Hepatocyte (in vitro differentiated cells): ENCODE measurements at regions not wholly inside any gene's neighbourhood (a gene's known extent, or its start where the extent isn't known, plus 50 kb on each side); places are given as distances from the start of the nearest gene placed in this dataset.
"Not testable (repeated sequence)": the region's sequence is repeated elsewhere in the genome, so short reads cannot be mapped to it uniquely, and the experiment has no call there.

ENCODE experiments used
- DNase-seq: peaks from one replicate; pipeline ENCODE4 v3.0.0-alpha.2; 2016; ENCODE audit warnings: low spot score
- H2AFZ ChIP-seq: fragments of 200-600 bp; sonication (generic); 2 replicates; pipeline ENCODE4 v1.6.0; 2016; ENCODE audit warnings: antibody characterized with exemption, mild to moderate bottlenecking
- H3K27ac ChIP-seq: fragments of 200-600 bp; sonication (generic); 2 replicates; pipeline ENCODE4 v1.5.1; 2016; ENCODE audit warnings: mild to moderate bottlenecking
- H3K27me3 ChIP-seq: fragments of 200-600 bp; sonication (generic); 2 replicates; pipeline ENCODE4 v1.6.1; 2016
- H3K36me3 ChIP-seq: fragments of 200-600 bp; sonication (generic); replicated peaks from 2 replicates; pipeline ENCODE4 v1.5.1; 2016; ENCODE audit warnings: low read depth; ENCODE audit not compliant: insufficient read depth
- H3K4me1 ChIP-seq: fragments of 200-600 bp; sonication (generic); 2 replicates; pipeline ENCODE4 v1.5.1; 2016; ENCODE audit warnings: mild to moderate bottlenecking, moderate library complexity; ENCODE audit not compliant: insufficient read depth
- H3K4me2 ChIP-seq: fragments of 200-600 bp; sonication (generic); 2 replicates; pipeline ENCODE4 v1.6.0; 2016
- H3K4me3 ChIP-seq: fragments of 200-600 bp; sonication (generic); 2 replicates; pipeline ENCODE4 v1.5.1; 2016; ENCODE audit warnings: mild to moderate bottlenecking
- H3K79me2 ChIP-seq: fragments of 200-600 bp; sonication (generic); 2 replicates; pipeline ENCODE4 v1.6.0; 2017; ENCODE audit warnings: mild to moderate bottlenecking
- H3K9me2 ChIP-seq: fragments of 200-600 bp; sonication (generic); replicated peaks from 2 replicates; pipeline ENCODE4 v1.6.0; 2017; ENCODE audit warnings: mild to moderate bottlenecking; ENCODE audit not compliant: insufficient read depth
- H3K9me3 ChIP-seq: fragments of 200-600 bp; sonication (generic); 2 replicates; pipeline ENCODE4 v1.5.1; 2016; ENCODE audit warnings: low read depth, mild to moderate bottlenecking
- H4K20me1 ChIP-seq: fragments of 200-600 bp; sonication (generic); 2 replicates; pipeline ENCODE4 v1.6.0; 2016; ENCODE audit warnings: mild to moderate bottlenecking; ENCODE audit not compliant: insufficient read depth, poor library complexity, severe bottlenecking
- EZH2 ChIP-seq: fragments of 200-600 bp; sonication (generic); IDR thresholded peaks from 2 replicates; pipeline ENCODE4 v1.6.1; 2016; ENCODE audit warnings: antibody characterized with exemption, mild to moderate bottlenecking, borderline replicate concordance
- EZH2phosphoT487 ChIP-seq: fragments of 200-600 bp; sonication (generic); IDR thresholded peaks from one replicate; pipeline ENCODE4 v1.6.1; 2018; ENCODE audit warnings: antibody characterized with exemption, mild to moderate bottlenecking, low read depth, moderate library complexity; ENCODE audit not compliant: unreplicated experiment, severe bottlenecking
- WGBS: methylation state at CpG from one replicate; pipeline ENCODE4 v1.1.6; 2016; ENCODE audit warnings: low lambda C conversion rate; ENCODE audit errors: missing lambda C conversion rate; 5-methylcytosine and 5-hydroxymethylcytosine counted together
- TF ChIP-seq, protein P1 (sequence below): fragments of 200-600 bp; sonication (generic); IDR thresholded peaks from 2 replicates; pipeline ENCODE4 v1.5.1; 2016; ENCODE audit warnings: antibody characterized with exemption, mild to moderate bottlenecking; ENCODE audit not compliant: poor library complexity

DNA sequence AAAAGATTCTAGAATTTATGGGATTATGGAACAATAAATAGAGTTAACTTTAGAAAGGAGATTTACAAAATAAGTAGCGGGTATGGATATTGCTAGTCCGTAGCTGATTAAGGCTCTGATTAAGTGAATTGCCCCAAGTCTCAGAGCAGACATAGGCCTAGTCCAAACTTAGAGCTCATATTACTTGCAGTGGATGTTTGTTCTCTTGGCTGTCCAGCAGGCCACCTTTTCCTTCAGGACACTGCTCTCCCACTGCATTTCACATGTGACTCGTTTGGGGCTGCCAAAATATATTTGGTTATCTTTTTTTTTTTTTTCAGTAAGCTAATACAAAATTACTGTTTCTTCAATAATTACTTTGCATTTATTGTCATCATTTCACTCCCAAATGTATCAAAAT, 76.6 kb downstream of the ARRDC3 start:
- Histone ChIP-seq H4K20me1 (no peaks in the 10 kb centered on the region), H3K36me3 (no peaks in the 10 kb centered on the region), H3K79me2 (no peaks in the 10 kb centered on the region), H3K4me2 (no peak overlapping the region), H3K9me2 (no peaks in the 10 kb centered on the region), H3K9me3 (no peaks in the 10 kb centered on the region), H2AFZ (no peak overlapping the region), H3K4me1 (peaks cover 2% of the 10 kb centered on the region), H3K27ac (no peak overlapping the region), H3K27me3 (no peaks in the 10 kb centered on the region), H3K4me3 (no peak overlapping the region)
- TF ChIP-seq EZH2phosphoT487 (no peak), EZH2 (no peak)
- TF ChIP-seq, protein P1, sequence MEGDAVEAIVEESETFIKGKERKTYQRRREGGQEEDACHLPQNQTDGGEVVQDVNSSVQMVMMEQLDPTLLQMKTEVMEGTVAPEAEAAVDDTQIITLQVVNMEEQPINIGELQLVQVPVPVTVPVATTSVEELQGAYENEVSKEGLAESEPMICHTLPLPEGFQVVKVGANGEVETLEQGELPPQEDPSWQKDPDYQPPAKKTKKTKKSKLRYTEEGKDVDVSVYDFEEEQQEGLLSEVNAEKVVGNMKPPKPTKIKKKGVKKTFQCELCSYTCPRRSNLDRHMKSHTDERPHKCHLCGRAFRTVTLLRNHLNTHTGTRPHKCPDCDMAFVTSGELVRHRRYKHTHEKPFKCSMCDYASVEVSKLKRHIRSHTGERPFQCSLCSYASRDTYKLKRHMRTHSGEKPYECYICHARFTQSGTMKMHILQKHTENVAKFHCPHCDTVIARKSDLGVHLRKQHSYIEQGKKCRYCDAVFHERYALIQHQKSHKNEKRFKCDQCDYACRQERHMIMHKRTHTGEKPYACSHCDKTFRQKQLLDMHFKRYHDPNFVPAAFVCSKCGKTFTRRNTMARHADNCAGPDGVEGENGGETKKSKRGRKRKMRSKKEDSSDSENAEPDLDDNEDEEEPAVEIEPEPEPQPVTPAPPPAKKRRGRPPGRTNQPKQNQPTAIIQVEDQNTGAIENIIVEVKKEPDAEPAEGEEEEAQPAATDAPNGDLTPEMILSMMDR: no peak
- DNase-seq: no peak
- 86% methylated on average over 3 of the region's 3 CpGs for WGBS

DNA sequence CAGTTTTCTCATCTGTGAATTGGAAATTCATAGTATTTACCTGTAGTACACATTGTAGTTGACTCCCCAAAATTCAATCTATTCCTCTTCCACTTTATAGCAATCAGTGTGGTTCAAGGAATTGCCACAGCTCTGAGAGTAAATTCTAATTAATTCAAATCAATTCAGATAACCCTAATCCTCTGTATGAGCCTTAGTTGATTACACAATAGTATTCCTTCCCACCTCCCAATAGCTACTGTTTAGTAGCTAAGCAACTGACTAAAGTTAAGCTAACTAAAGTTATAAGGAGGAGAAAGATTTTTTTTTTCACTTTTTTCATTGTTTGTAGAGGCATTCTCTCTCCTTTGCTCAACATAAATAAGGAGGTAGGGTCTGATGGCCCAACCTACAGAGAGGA, 77.5 kb downstream of the ARRDC3 start:
- Histone ChIP-seq H3K27ac (no peak overlapping the region), H3K79me2 (no peaks in the 10 kb centered on the region), H3K4me2 (no peak overlapping the region), H3K27me3 (no peaks in the 10 kb centered on the region), H4K20me1 (no peaks in the 10 kb centered on the region), H2AFZ (no peak overlapping the region), H3K4me1 (no peaks in the 10 kb centered on the region), H3K9me3 (no peaks in the 10 kb centered on the region), H3K4me3 (no peak overlapping the region), H3K36me3 (no peaks in the 10 kb centered on the region), H3K9me2 (no peaks in the 10 kb centered on the region)
- DNase-seq: no peak
- TF ChIP-seq EZH2phosphoT487 (no peak), EZH2 (no peak)
- TF ChIP-seq, protein P1: no peak

DNA sequence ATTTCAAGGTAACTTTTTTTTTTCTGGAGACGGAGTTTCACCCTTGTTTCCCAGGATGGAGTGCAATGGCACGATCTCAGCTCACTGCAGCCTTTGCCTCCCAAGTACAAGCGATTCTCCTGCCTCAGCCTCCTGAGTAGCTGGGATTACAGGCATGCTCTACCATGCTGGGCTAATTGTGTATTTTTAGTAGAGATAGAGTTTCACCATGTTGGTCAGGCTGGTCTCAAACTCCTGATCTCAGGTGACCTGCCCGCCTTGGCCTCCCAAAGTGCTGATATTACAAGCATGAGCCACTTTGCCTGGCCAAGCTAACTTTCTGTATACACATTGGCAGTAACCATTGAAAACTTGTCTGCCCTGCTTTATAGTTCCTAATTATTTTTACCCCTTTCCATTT, 79.1 kb downstream of the ARRDC3 start:
- not testable (repeated sequence) for H3K36me3 ChIP-seq, H4K20me1 ChIP-seq, DNase-seq, H3K4me3 ChIP-seq, H2AFZ ChIP-seq, H3K9me3 ChIP-seq, H3K4me1 ChIP-seq, H3K4me2 ChIP-seq, H3K27me3 ChIP-seq, H3K79me2 ChIP-seq, H3K27ac ChIP-seq, H3K9me2 ChIP-seq
- 97% methylated on average over 4 of the region's 4 CpGs for WGBS

DNA sequence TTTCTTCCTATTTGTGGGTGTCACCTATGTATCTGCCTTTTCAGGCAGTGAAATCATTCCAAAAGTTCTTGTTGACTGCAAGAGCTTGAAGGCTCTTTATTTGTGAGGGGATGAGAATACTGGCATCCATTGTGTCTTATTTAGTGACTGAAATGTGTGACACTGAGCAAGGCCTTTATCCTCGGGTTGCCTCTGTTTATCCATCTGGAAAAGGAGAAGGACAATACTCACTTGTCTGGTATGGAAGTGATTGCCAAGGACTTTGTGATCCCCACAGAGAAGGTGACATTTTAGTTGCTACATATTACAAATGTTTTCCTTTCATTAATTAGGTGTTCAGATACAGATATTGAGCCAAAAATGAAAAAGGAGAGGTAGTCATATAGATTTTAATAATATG, 80.2 kb downstream of the ARRDC3 start:
- H3K9me2 ChIP-seq: no peaks in the 10 kb centered on the region
- WGBS: 76% methylated on average over 1 of the region's 1 CpG
- no peak overlapping the region for H3K27ac ChIP-seq
- H3K79me2 ChIP-seq: no peaks in the 10 kb centered on the region
- no peak for TF ChIP-seq EZH2phosphoT487
- no peak for TF ChIP-seq EZH2
- TF ChIP-seq, protein P1: no peak
- no peaks in the 10 kb centered on the region for H3K36me3 ChIP-seq
- no peak overlapping the region for H3K4me2 ChIP-seq
- H3K9me3 ChIP-seq: no peaks in the 10 kb centered on the region
- H3K4me1 ChIP-seq: no peaks in the 10 kb centered on the region
- H2AFZ ChIP-seq: no peak overlapping the region
- DNase-seq: no peak
- no peak overlapping the region for H3K4me3 ChIP-seq
- no peaks in the 10 kb centered on the region for H4K20me1 ChIP-seq
- H3K27me3 ChIP-seq: no peaks in the 10 kb centered on the region
